ENCODE measurements at regions not wholly inside any gene's neighbourhood (a gene's known extent, or its start where the extent isn't known, plus 50 kb on each side); places are given as distances from the start of the nearest gene placed in this dataset.

DNA sequence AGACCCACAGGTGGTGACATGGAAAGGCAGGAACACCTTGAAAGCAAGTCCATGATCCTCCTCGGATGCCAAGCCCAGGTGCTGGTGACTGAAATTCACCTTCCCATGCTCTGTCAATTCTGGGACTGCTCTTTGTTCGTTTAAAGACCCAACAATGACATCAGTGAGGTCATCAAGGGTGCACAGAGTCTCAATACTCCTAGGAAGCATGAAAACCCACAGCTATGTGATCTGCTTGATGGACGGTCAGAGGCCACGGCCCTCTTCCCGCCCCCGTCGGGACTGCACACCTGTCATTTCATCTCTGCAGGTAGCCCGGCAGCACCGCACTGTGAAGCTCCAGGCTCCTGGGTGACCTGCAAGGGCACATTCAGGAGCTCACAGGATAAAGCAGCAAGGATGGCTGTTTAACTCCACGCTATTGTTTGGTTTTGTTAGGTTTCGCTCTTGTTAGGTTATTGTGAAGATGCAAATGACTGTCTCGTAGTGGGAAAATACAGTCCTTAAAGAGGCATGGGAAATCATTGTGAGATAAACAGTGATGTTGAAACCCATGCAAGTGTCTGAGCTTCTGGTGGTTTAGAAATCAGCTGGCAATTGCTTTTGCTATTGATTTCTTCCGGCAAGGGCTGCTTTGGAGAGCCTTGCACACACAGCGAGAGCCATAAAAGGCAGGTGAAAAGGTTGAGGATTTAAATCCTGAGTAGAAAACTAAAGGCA, 124.8 kb upstream of the AJAP1 start:
- no TSS peak for BruUV-seq (replicated peaks)
- ATAC-seq (ENCODE audit: low read depth) (no peak), DNase-seq (no peak)
- no peak overlapping the region for H3K9ac ChIP-seq (ENCODE audit: low read depth, low read length)
- in situ Hi-C loops (cut with MboI; ENCODE audit: low sequenced_read_pairs) = no loop called here
- no peaks in the 10 kb centered on the region for H3K4me1 ChIP-seq (ENCODE audit: control insufficient read depth, insufficient read depth, low read length)
- no peak overlapping the region for H3K56ac ChIP-seq (ENCODE audit: extremely low read depth, insufficient read depth, low read length)
- intact Hi-C loops (cut with micrococcal nuclease) = no loop called here
- H2AK5ac ChIP-seq (ENCODE audit: low read depth, low read length) = no peak overlapping the region
- no peak overlapping the region for H3K4me2 ChIP-seq (ENCODE audit: low read depth, low read length)
- H2BK20ac ChIP-seq (ENCODE audit: low read depth, low read length) = no peak overlapping the region
- no peak overlapping the region for H2BK120ac ChIP-seq (ENCODE audit: low read depth, low read length)
- 34% methylated on average over 3 of the region's 14 CpGs; no CpG with 5 or more reads in 1 of the 2 experiments for WGBS, 2 experiments (ENCODE audit: extremely low coverage in 2 of 2, insufficient read length in 1 of 2)
- no peak overlapping the region for H4K91ac ChIP-seq (ENCODE audit: insufficient read depth, low read depth, low read length)
- H2AFZ ChIP-seq (replicated peaks; ENCODE audit: low read length, poor library complexity) = no peak overlapping the region
- H4K5ac ChIP-seq (ENCODE audit: low read depth, low read length) = no peak overlapping the region
- H2BK5ac ChIP-seq (ENCODE audit: low read depth, low read length, poor library complexity, severe bottlenecking) = no peak overlapping the region
- dilution Hi-C loops (cut with HindIII; ENCODE audit: low sequenced_read_pairs, unreplicated experiment) = no loop called here
- no peak for TF ChIP-seq RFX5 (IDR thresholded peaks at IDR 0.05; ENCODE audit: low read depth, low read length)
- TF ChIP-seq RAD21 (IDR thresholded peaks at IDR 0.05; ENCODE audit: low read length) = no peak
- TF ChIP-seq, protein P1, sequence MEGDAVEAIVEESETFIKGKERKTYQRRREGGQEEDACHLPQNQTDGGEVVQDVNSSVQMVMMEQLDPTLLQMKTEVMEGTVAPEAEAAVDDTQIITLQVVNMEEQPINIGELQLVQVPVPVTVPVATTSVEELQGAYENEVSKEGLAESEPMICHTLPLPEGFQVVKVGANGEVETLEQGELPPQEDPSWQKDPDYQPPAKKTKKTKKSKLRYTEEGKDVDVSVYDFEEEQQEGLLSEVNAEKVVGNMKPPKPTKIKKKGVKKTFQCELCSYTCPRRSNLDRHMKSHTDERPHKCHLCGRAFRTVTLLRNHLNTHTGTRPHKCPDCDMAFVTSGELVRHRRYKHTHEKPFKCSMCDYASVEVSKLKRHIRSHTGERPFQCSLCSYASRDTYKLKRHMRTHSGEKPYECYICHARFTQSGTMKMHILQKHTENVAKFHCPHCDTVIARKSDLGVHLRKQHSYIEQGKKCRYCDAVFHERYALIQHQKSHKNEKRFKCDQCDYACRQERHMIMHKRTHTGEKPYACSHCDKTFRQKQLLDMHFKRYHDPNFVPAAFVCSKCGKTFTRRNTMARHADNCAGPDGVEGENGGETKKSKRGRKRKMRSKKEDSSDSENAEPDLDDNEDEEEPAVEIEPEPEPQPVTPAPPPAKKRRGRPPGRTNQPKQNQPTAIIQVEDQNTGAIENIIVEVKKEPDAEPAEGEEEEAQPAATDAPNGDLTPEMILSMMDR (conservative IDR thresholded peaks at IDR 0.05; ENCODE audit: low read depth, low read length) = no peak
- no peak overlapping the region for H2AK9ac ChIP-seq (replicated peaks; ENCODE audit: low read depth, low read length, poor library complexity)
- H4K8ac ChIP-seq (ENCODE audit: low read depth in 2 of 2, low read length in 2 of 2) = no peak overlapping the region
- ChIA-PET POLR2A (ENCODE audit: unreplicated experiment) (no interaction called here), CTCF (no interaction called here)
- H4K20me1 ChIP-seq (ENCODE audit: insufficient read depth, low read length) = no peaks in the 10 kb centered on the region
- no peak overlapping the region for H3K14ac ChIP-seq (replicated peaks; ENCODE audit: low read depth, low read length)
- H3K27ac ChIP-seq (ENCODE audit: insufficient read depth, low read length) = no peak overlapping the region
- H3K9me1 ChIP-seq (ENCODE audit: insufficient read depth, low read length) = no peaks in the 10 kb centered on the region
- no peak overlapping the region for H3K4ac ChIP-seq (ENCODE audit: low read depth, low read length)
- no peak overlapping the region for H3K4me3 ChIP-seq (ENCODE audit: insufficient read depth, low read depth, low read length)
- H2BK15ac ChIP-seq (ENCODE audit: low read depth, low read length) = no peak overlapping the region
- H3K9me3 ChIP-seq (ENCODE audit: control insufficient read depth, insufficient read depth, low read length) = peaks cover 46% of the 10 kb centered on the region
- H3K27me3 ChIP-seq (ENCODE audit: control insufficient read depth, insufficient read depth, low read length) = no peaks in the 10 kb centered on the region
- H3K79me1 ChIP-seq (ENCODE audit: low read depth in 1 of 2, low read length in 2 of 2) = no peaks in the 10 kb centered on the region
- no peak overlapping the region for H3K23ac ChIP-seq (ENCODE audit: low read depth, low read length)
- no peaks in the 10 kb centered on the region for H3K36me3 ChIP-seq (ENCODE audit: control insufficient read depth, insufficient read depth, low read length)
- H3K18ac ChIP-seq (ENCODE audit: low read depth, low read length) = no peak overlapping the region
